ENCODE measurements at regions not wholly inside any gene's neighbourhood (a gene's known extent, or its start where the extent isn't known, plus 50 kb on each side); places are given as distances from the start of the nearest gene placed in this dataset.
"Not testable (repeated sequence)": the region's sequence is repeated elsewhere in the genome, so short reads cannot be mapped to it uniquely, and the experiment has no call there.

DNA sequence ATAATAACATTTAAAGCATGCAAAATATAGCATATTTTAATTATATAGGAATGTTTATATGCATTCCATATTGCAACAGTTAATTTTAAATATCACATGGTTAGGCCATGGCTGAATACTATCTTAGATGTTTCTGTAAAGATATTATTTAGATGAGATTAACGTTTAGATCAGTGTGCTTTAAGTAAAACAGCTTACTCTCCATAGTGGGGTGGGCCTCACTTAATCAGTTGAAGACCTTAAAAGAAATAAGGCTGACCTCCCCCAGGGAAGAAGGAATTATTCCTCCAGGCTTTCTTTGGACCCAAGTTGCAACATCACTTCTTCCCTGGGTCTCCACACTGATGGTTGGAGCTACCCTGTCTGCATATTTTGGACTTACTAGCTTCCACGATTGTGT lies 1246.5 kb downstream of the TYW1 start:
- no peak for DNase-seq (ENCODE audit: low read depth, low spot score)

GRCh38 chr7:68244389-68244788 lies 1247.8 kb downstream of the TYW1 start:
- no peak for DNase-seq (ENCODE audit: low read depth, low spot score)
- no peak overlapping the region for H3K27ac ChIP-seq

More for the DNA sequence above, 1246.5 kb downstream of the TYW1 start:
- no peak overlapping the region for H3K27ac ChIP-seq

GRCh38 chr7:68245688-68246087 lies 1249.1 kb downstream of the TYW1 start:
- peak overlapping the region; percentile 75 for H3K27ac ChIP-seq
- DNase-seq (ENCODE audit: low read depth, low spot score): no peak

GRCh38 chr7:68246189-68246633 lies 1249.6 kb downstream of the TYW1 start:
- peak overlapping the region; percentile 75 for H3K27ac ChIP-seq
- DNase-seq (ENCODE audit: low read depth, low spot score): peak; percentile 76

GRCh38 chr7:68247126-68247525 lies 1250.5 kb downstream of the TYW1 start:
- peak overlapping the region; percentile 75 for H3K27ac ChIP-seq
- no peak for DNase-seq (ENCODE audit: low read depth, low spot score)

DNA sequence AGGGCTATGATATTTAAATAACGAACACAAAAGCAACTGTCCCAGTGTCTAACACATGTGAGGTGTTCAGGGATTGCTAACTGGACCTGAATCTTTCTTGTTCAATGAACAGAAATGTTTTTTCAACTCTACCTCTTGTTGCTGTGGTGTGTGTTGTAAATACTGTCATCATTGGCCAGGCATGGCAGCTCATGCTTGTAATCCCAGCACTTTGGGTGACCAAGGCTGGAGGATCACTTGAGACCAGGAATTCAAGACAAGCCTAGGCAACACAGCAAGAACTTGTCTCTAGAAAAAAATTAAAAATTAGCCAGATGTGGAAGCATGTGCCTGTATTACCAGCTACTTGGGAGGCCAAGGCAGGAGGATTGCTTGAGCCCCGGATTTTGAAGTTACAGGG lies 1250.9 kb downstream of the TYW1 start:
- no peak for DNase-seq (ENCODE audit: low read depth, low spot score)
- H3K27ac ChIP-seq: peak overlapping the region; percentile 75

- no peak overlapping the region for H3K27ac ChIP-seq
- DNase-seq (ENCODE audit: low read depth, low spot score): no peak
Observed at GRCh38 chr7:68248973-68249372, 1252.3 kb downstream of the TYW1 start.

GRCh38 chr7:68249611-68250010 lies 1253.0 kb downstream of the TYW1 start:
- no peak for DNase-seq (ENCODE audit: low read depth, low spot score)
- no peak overlapping the region for H3K27ac ChIP-seq

DNA sequence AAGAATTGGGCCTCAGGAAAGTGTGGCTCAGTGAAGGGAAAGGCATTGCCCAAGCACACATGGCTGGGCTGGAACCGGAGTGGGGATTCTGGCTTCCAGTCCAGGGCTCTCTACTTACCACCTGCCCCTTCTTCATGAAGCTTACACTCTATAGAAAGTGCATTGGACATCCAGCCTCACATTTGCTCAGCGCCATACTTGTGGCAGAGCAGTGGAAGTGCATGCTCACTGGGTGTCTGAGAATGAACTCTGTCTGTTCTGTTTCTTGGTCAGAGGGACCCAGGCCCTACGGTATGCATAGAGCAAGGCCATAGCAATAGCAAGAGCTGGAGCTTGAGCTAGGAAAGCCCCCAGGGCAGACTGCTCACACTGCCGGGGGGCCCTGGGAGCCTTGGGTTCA lies 1253.5 kb downstream of the TYW1 start:
- DNase-seq (ENCODE audit: low read depth, low spot score): no peak
- no peak overlapping the region for H3K27ac ChIP-seq

GRCh38 chr7:68254815-68255214 lies 1258.2 kb downstream of the TYW1 start:
- H3K27ac ChIP-seq; DNase-seq (ENCODE audit: low read depth, low spot score): not testable (repeated sequence)

DNA sequence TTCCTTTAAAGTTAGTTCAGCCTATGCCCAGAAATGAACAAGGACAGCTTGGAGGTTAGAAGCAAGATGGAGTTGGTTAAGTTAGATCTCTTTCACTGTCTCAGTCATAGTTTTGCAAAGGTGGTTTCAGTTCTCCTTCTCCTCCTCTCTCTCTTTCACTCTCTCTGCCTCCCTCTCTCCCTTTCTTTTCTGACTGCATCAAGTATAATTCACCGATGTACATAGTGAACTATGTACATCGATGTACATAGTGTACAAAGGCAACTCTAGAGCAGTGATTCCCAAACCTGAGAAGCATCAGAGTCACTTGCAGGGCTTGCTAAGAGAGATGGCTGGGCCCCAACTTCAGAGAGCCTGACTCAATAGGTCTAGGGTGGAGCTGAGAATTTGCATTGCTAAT lies 1259.7 kb downstream of the TYW1 start:
- no peak for DNase-seq (ENCODE audit: low read depth, low spot score)
- no peak overlapping the region for H3K27ac ChIP-seq

GRCh38 chr7:68258609-68259008 lies 1262.0 kb downstream of the TYW1 start:
- H3K27ac ChIP-seq: no peak overlapping the region
- DNase-seq (ENCODE audit: low read depth, low spot score): no peak

- DNase-seq (ENCODE audit: low read depth, low spot score): no peak
- no peak overlapping the region for H3K27ac ChIP-seq
Observed at GRCh38 chr7:68265258-68265657, 1268.6 kb downstream of the TYW1 start.

- H3K27ac ChIP-seq: no peak overlapping the region
- no peak for DNase-seq (ENCODE audit: low read depth, low spot score)
Observed at GRCh38 chr7:68266004-68266579, 1269.5 kb downstream of the TYW1 start.

- no peak overlapping the region for H3K27ac ChIP-seq
- no peak for DNase-seq (ENCODE audit: low read depth, low spot score)
Observed at GRCh38 chr7:68267486-68267885, 1270.9 kb downstream of the TYW1 start.

GRCh38 chr7:68269405-68269804 lies 1272.8 kb downstream of the TYW1 start:
- DNase-seq (ENCODE audit: low read depth, low spot score): no peak
- H3K27ac ChIP-seq: no peak overlapping the region

GRCh38 chr7:68272507-68272906 lies 1275.9 kb downstream of the TYW1 start:
- H3K27ac ChIP-seq: no peak overlapping the region
- DNase-seq (ENCODE audit: low read depth, low spot score): no peak

GRCh38 chr7:68276725-68277124 lies 1280.1 kb downstream of the TYW1 start:
- no peak overlapping the region for H3K27ac ChIP-seq
- no peak for DNase-seq (ENCODE audit: low read depth, low spot score)

DNA sequence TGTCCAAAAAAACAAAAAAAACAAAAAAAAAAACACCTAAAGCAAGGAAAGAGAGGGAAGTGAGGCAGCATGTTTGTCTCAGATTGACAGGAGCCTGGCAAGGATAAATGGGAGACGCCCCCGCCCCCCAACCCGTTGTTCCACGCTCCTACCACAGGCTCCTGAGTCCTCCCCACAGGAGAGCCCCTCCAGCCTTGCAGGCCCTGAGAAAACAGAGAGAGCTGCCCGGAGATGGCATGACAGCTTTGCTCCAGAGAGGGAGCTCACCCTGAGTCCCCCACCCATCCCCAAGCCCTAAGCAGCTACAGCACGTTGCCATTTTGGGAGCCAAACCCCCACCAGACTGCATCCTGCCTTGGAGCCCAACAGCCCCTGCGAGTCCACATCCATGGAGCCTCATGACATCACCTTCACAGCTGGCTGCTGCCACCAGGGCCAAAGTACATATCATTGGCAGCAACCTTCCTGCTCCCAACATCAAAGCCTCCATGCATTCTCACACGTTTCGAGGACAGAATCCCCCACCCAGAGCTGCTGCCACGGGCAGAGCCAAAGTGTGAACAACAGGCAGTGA lies 1283.3 kb downstream of the TYW1 start:
- no peak for DNase-seq (ENCODE audit: low read depth, low spot score)
- no peak overlapping the region for H3K27ac ChIP-seq

- DNase-seq (ENCODE audit: low read depth, low spot score): no peak
- H3K27ac ChIP-seq: no peak overlapping the region
Observed at GRCh38 chr7:68280931-68281330, 1284.3 kb downstream of the TYW1 start.

GRCh38 chr7:68288144-68288593 lies 1291.5 kb downstream of the TYW1 start:
- no peak for DNase-seq (ENCODE audit: low read depth, low spot score)
- no peak overlapping the region for H3K27ac ChIP-seq

DNA sequence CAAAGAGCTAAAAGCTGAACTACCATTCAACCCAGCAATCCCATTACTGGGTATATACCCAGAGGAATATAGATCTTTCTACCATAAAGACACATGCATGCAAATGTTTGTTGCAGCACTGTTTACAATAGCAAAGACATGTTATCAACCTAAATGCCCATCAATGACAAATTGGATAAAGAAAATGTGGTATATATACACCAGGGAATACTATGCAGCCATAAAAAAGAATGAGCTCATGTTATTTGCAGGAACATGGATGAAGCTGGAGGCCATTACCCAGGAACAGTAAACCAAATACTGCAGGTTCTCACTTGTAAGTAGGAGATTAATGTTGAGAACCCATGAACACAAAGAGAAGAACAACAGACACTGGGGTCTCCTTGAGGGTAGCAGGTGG lies 1295.1 kb downstream of the TYW1 start:
- no peak for DNase-seq (ENCODE audit: low read depth, low spot score)
- H3K27ac ChIP-seq: no peak overlapping the region

Measured in epithelial cell of prostate (primary cell).